ENCODE measurements at regions not wholly inside any gene's neighbourhood (a gene's known extent, or its start where the extent isn't known, plus 50 kb on each side); places are given as distances from the start of the nearest gene placed in this dataset.

GRCh38 chr2:5991305-5991968 is 299.3 kb downstream of the SOX11 start:
- DNase-seq = no peak

- DNase-seq = no peak
These were observed 303.6 kb downstream of the SOX11 start for GRCh38 chr2:5995832-5996231.

GRCh38 chr2:6008186-6008585 is 316.0 kb downstream of the SOX11 start:
- no peak for DNase-seq

GRCh38 chr2:6008726-6009125 is 316.5 kb downstream of the SOX11 start:
- no peak for DNase-seq

- no peak for DNase-seq
These were observed 318.0 kb downstream of the SOX11 start for GRCh38 chr2:6010163-6010562.

GRCh38 chr2:6011921-6012320 is 319.7 kb downstream of the SOX11 start:
- no peak for DNase-seq

GRCh38 chr2:6017736-6018286 is 325.6 kb downstream of the SOX11 start:
- no peak for DNase-seq

- DNase-seq = no peak
These were observed 332.0 kb downstream of the SOX11 start for GRCh38 chr2:6024229-6024628.

GRCh38 chr2:6024784-6025183 is 332.6 kb downstream of the SOX11 start:
- no peak for DNase-seq

GRCh38 chr2:6025391-6025790 is 333.2 kb downstream of the SOX11 start:
- no peak for DNase-seq

- DNase-seq = no peak
These were observed 334.9 kb downstream of the SOX11 start for GRCh38 chr2:6027066-6027465.

- no peak for DNase-seq
These were observed 339.1 kb downstream of the SOX11 start for GRCh38 chr2:6031200-6031867.

- DNase-seq = no peak
These were observed 344.0 kb downstream of the SOX11 start for GRCh38 chr2:6036211-6036610.

- DNase-seq = no peak
These were observed 351.1 kb downstream of the SOX11 start for GRCh38 chr2:6043238-6043637.

GRCh38 chr2:6052649-6053048 is 360.5 kb downstream of the SOX11 start:
- DNase-seq = no peak

GRCh38 chr2:6053743-6054142 is 361.6 kb downstream of the SOX11 start:
- DNase-seq = no peak

GRCh38 chr2:6054161-6054671 is 362.0 kb downstream of the SOX11 start:
- DNase-seq = no peak

- DNase-seq = no peak
These were observed 368.9 kb downstream of the SOX11 start for GRCh38 chr2:6060992-6061663.

GRCh38 chr2:6064757-6065156 is 372.6 kb downstream of the SOX11 start:
- DNase-seq = no peak

- no peak for DNase-seq
These were observed 373.5 kb downstream of the SOX11 start for GRCh38 chr2:6065703-6066102.

GRCh38 chr2:6067089-6067488 is 374.9 kb downstream of the SOX11 start:
- DNase-seq = no peak

GRCh38 chr2:6067806-6068205 is 375.6 kb downstream of the SOX11 start:
- DNase-seq = no peak

GRCh38 chr2:6068429-6068828 is 376.2 kb downstream of the SOX11 start:
- DNase-seq = no peak

- DNase-seq = peak; percentile 35
These were observed 377.2 kb downstream of the SOX11 start for GRCh38 chr2:6069381-6069780.

Data from NCI-H526 treated with DMSO at 0.1 percent for 48 hours (cell line).